Spleen (tissue), 7 donors: ENCODE measurements at regions not wholly inside any gene's neighbourhood (a gene's known extent, or its start where the extent isn't known, plus 50 kb on each side); places are given as distances from the start of the nearest gene placed in this dataset.

Source experiments
- POLR2A ChIP-seq, 3 donors: fragments of 450-650 bp; IDR thresholded peaks; one replicate each; pipeline ENCODE4 v1.5.1; 2017; ENCODE audit warnings: antibody characterized with exemption in 3 of 3, mild to moderate bottlenecking in 1 of 3
- TF ChIP-seq, protein P1 (sequence below), 11 experiments: fragments of 200-600 bp in 7 of 11; fragments of 450-650 bp in 4 of 11; sonication (generic) in 4 of 11; IDR thresholded peaks in 8 of 11; conservative IDR thresholded peaks in 3 of 11; 1 replicate in 7 of 11; 2 replicates in 4 of 11; pipeline versions ENCODE4 v1.4.0 to v1.8.0; 2016 to 2021; ENCODE audit warnings: antibody characterized with exemption in 11 of 11, inconsistent platforms in 4 of 11, mild to moderate bottlenecking in 1 of 11
- donor health status: DM: no; HTN: no; CAD: no; lungs with moderate emphysema.
- donor health status: DM: no; HTN: no; CAD: no.
- donor health status: DM: no; HTN: no; CAD: no.

DNA sequence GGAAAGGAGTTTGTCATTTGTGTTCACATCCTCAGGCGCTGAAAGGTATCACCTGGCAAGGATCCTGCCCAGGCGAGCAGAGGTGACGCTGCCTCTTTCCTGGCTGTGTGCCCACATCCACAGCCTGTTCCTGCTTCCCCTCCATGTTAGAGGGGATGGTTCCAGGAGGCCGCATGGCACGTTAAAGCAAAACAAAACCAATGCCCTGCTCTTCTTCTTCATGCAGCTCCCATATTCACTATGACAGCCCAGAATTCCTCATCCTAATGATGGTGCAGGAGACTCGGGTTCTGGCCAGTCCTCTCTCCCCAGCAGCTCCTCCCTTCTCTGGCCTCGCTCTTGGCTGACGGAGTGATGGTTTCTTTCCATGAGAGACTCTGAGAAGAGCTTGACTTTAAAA is 678.5 kb upstream of the ANKRD30A start:
- TF ChIP-seq POLR2A (IDR thresholded peaks at IDR 0.05) = no peak
- TF ChIP-seq, protein P1, sequence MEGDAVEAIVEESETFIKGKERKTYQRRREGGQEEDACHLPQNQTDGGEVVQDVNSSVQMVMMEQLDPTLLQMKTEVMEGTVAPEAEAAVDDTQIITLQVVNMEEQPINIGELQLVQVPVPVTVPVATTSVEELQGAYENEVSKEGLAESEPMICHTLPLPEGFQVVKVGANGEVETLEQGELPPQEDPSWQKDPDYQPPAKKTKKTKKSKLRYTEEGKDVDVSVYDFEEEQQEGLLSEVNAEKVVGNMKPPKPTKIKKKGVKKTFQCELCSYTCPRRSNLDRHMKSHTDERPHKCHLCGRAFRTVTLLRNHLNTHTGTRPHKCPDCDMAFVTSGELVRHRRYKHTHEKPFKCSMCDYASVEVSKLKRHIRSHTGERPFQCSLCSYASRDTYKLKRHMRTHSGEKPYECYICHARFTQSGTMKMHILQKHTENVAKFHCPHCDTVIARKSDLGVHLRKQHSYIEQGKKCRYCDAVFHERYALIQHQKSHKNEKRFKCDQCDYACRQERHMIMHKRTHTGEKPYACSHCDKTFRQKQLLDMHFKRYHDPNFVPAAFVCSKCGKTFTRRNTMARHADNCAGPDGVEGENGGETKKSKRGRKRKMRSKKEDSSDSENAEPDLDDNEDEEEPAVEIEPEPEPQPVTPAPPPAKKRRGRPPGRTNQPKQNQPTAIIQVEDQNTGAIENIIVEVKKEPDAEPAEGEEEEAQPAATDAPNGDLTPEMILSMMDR (IDR thresholded peaks at IDR 0.05 in 8 of 11, conservative IDR thresholded peaks at IDR 0.05 in 3 of 11) = no peak
